ENCODE measurements at regions not wholly inside any gene's neighbourhood (a gene's known extent, or its start where the extent isn't known, plus 50 kb on each side); places are given as distances from the start of the nearest gene placed in this dataset.

- no peak for DNase-seq (ENCODE audit: low spot score)
- Mint-ChIP-seq H3K4me3 (no peak overlapping the region), H3K27ac (peak overlapping the region; percentile 54), H3K27me3 (ENCODE audit: insufficient read depth, low read depth) (peaks cover 5% of the 10 kb centered on the region), H3K4me1 (peaks cover 9% of the 10 kb centered on the region), H3K9me3 (no peaks in the 10 kb centered on the region), H3K36me3 (no peaks in the 10 kb centered on the region)
- H2AFZ ChIP-seq (replicated peaks): no peak overlapping the region
- no peaks in the 10 kb centered on the region for H3K79me2 ChIP-seq (ENCODE audit: low read depth)
- no peak overlapping the region for H3K9ac ChIP-seq
- no peaks in the 10 kb centered on the region for H3K9me3 ChIP-seq (ENCODE audit: low read depth)
- no peak overlapping the region for H3K27ac ChIP-seq
- H3K4me2 ChIP-seq: no peak overlapping the region
- H3K4me1 ChIP-seq: peaks cover 20% of the 10 kb centered on the region
- peaks cover 7% of the 10 kb centered on the region for H3F3A ChIP-seq (ENCODE audit: low read depth)
- H3K4me3 ChIP-seq: no peak overlapping the region
- H3K36me3 ChIP-seq: no peaks in the 10 kb centered on the region
- H3K27me3 ChIP-seq: no peaks in the 10 kb centered on the region
- TF ChIP-seq EZH2phosphoT487 (IDR thresholded peaks at IDR 0.05) (no peak), CTCF (IDR thresholded peaks at IDR 0.05) (no peak), EZH2 (IDR thresholded peaks at IDR 0.05) (no peak)
- H4K20me1 ChIP-seq (ENCODE audit: low read depth): no peaks in the 10 kb centered on the region
Measured at GRCh38 chr1:30376054-30376697, 347.2 kb downstream of the MATN1 start.

DNA sequence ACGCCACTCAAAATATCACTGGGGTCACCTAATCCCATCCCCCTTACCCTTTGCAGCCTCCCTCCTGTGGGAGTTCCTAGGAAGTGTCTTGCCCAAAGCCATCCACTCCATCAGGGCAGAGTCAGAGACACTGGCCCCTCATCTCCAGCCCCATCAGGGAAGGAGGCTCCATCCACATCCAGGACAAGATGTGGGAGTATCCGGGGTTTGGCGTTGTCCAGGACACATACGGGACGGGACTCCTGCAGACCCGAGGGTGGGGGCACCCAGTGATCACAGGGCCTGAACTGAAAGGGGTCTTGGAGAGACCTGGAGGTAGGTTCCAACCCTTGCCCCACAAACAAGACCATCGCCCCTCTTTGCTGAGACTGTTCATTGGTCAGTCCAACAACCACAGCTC, 348.2 kb downstream of the MATN1 start:
- H3K9ac ChIP-seq: no peak overlapping the region
- H3K4me3 Mint-ChIP-seq: no peak overlapping the region
- H3K36me3 Mint-ChIP-seq: no peaks in the 10 kb centered on the region
- H2AFZ ChIP-seq (replicated peaks): no peak overlapping the region
- no peaks in the 10 kb centered on the region for H3K9me3 ChIP-seq (ENCODE audit: low read depth)
- peaks cover 9% of the 10 kb centered on the region for H3K4me1 Mint-ChIP-seq
- no peak for DNase-seq (ENCODE audit: low spot score)
- H3F3A ChIP-seq (ENCODE audit: low read depth): peaks cover 7% of the 10 kb centered on the region
- H4K20me1 ChIP-seq (ENCODE audit: low read depth): no peaks in the 10 kb centered on the region
- H3K9me3 Mint-ChIP-seq: no peaks in the 10 kb centered on the region
- H3K27me3 ChIP-seq: no peaks in the 10 kb centered on the region
- H3K4me1 ChIP-seq: peaks cover 20% of the 10 kb centered on the region
- no peak overlapping the region for H3K4me2 ChIP-seq
- H3K4me3 ChIP-seq: no peak overlapping the region
- no peaks in the 10 kb centered on the region for H3K79me2 ChIP-seq (ENCODE audit: low read depth)
- H3K36me3 ChIP-seq: no peaks in the 10 kb centered on the region
- no peak overlapping the region for H3K27ac ChIP-seq
- TF ChIP-seq EZH2 (IDR thresholded peaks at IDR 0.05) (no peak), CTCF (IDR thresholded peaks at IDR 0.05) (no peak), EZH2phosphoT487 (IDR thresholded peaks at IDR 0.05) (no peak)
- H3K27ac Mint-ChIP-seq: peak overlapping the region; percentile 39
- peaks cover 8% of the 10 kb centered on the region for H3K27me3 Mint-ChIP-seq (ENCODE audit: insufficient read depth, low read depth)

GRCh38 chr1:30374400-30375070, 348.9 kb downstream of the MATN1 start:
- Mint-ChIP-seq H3K9me3 (no peaks in the 10 kb centered on the region), H3K36me3 (no peaks in the 10 kb centered on the region), H3K27me3 (ENCODE audit: insufficient read depth, low read depth) (peaks cover 8% of the 10 kb centered on the region), H3K4me3 (no peak overlapping the region), H3K27ac (peak overlapping the region; percentile 39), H3K4me1 (peaks cover 6% of the 10 kb centered on the region)
- H3K9ac ChIP-seq: no peak overlapping the region
- no peak overlapping the region for H3K4me3 ChIP-seq
- no peaks in the 10 kb centered on the region for H3K36me3 ChIP-seq
- no peaks in the 10 kb centered on the region for H3K9me3 ChIP-seq (ENCODE audit: low read depth)
- H3K27ac ChIP-seq: no peak overlapping the region
- DNase-seq (ENCODE audit: low spot score): no peak
- no peaks in the 10 kb centered on the region for H4K20me1 ChIP-seq (ENCODE audit: low read depth)
- H3K4me1 ChIP-seq: peaks cover 19% of the 10 kb centered on the region
- TF ChIP-seq CTCF (IDR thresholded peaks at IDR 0.05): no peak
- H3F3A ChIP-seq (ENCODE audit: low read depth): peaks cover 7% of the 10 kb centered on the region
- no peaks in the 10 kb centered on the region for H3K27me3 ChIP-seq
- no peak overlapping the region for H2AFZ ChIP-seq (replicated peaks)
- H3K4me2 ChIP-seq: no peak overlapping the region
- no peaks in the 10 kb centered on the region for H3K79me2 ChIP-seq (ENCODE audit: low read depth)

All from neural progenitor cell (in vitro differentiated cells).